Activated CD8-positive, alpha-beta memory T cell treated with anti-CD3 and anti-CD28 coated beads, Interleukin-2, amount 10 ng/mL, durations not matched to agents 7 days and 5 days (primary cell): ENCODE measurements at regions not wholly inside any gene's neighbourhood (a gene's known extent, or its start where the extent isn't known, plus 50 kb on each side); places are given as distances from the start of the nearest gene placed in this dataset.

Source experiments
- ATAC-seq: fragments of 150-1000 bp; cut with Tn5 transposase; one replicate; pipeline ENCODE4 v1.10.0; 2021; ENCODE audit warnings: moderate library complexity
- CTCF ChIA-PET: fragments of 350-600 bp; sonication (Branson Sonifier 250); formaldehyde crosslinking; loops from one replicate; lab custom pipeline; 2021; ENCODE audit warnings: antibody characterized with exemption; lab: Charles Lee
- DNase-seq: peaks from one replicate; pipeline ENCODE4 v3.0.0-alpha.2; 2020
- H3K27ac Mint-ChIP-seq: one replicate; pipeline ENCODE4 v1.8.0; 2021; ENCODE audit warnings: mild to moderate bottlenecking, mixed read lengths
- H3K27me3 Mint-ChIP-seq: one replicate; pipeline ENCODE4 v1.8.0; 2021; ENCODE audit warnings: mixed read lengths
- H3K36me3 Mint-ChIP-seq: one replicate; pipeline ENCODE4 v1.8.0; 2021; ENCODE audit warnings: mild to moderate bottlenecking, mixed read lengths
- H3K4me1 Mint-ChIP-seq: one replicate; pipeline ENCODE4 v1.8.0; 2021; ENCODE audit warnings: mixed read lengths
- H3K4me3 Mint-ChIP-seq: one replicate; pipeline ENCODE4 v1.8.0; 2021; ENCODE audit warnings: mild to moderate bottlenecking, moderate library complexity, mixed read lengths
- H3K9me3 Mint-ChIP-seq: one replicate; pipeline ENCODE4 v1.8.0; 2022; ENCODE audit warnings: low read depth, mixed read lengths

- CTCF ChIA-PET, result no interaction called here
- Mint-ChIP-seq H3K27ac (no peak overlapping the region), H3K4me1 (no peaks in the 10 kb centered on the region), H3K9me3 (peaks cover 2% of the 10 kb centered on the region), H3K4me3 (no peak overlapping the region), H3K36me3 (no peaks in the 10 kb centered on the region), H3K27me3 (peaks cover 2% of the 10 kb centered on the region)
- DNase-seq, result no peak
- ATAC-seq, result no peak
These were observed 59.2 kb downstream of the EMX2 start for GRCh38 chr10:117601716-117602115.

GRCh38 chr10:117603081-117603480 is 60.5 kb downstream of the EMX2 start:
- Mint-ChIP-seq H3K36me3 (no peaks in the 10 kb centered on the region), H3K4me3 (no peak overlapping the region), H3K9me3 (peaks cover 2% of the 10 kb centered on the region), H3K27me3 (no peaks in the 10 kb centered on the region), H3K27ac (no peak overlapping the region), H3K4me1 (no peaks in the 10 kb centered on the region)
- CTCF ChIA-PET, result no interaction called here
- no peak for DNase-seq
- ATAC-seq, result no peak

DNA sequence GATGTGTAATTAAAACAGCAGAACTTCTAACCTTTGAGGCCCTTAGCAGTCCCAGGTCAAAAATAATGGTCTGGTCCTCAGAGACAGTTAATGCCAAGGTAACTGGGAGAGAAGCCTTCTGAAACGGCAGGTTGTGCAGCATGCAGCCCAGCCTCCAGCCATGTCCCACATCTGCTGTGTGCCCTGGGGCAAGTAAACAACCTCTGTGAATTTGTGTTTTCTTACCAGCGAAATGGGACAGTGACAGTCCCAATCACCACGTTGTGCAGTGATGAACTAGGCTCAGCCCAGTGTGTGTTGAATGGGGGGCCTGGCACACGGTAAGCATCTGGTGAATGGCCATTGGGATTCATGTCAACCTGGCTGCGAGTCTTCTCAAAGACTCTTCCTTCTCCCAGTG is 61.2 kb downstream of the EMX2 start:
- Mint-ChIP-seq H3K27ac (no peak overlapping the region), H3K4me1 (no peaks in the 10 kb centered on the region), H3K9me3 (peaks cover 2% of the 10 kb centered on the region), H3K4me3 (no peak overlapping the region), H3K27me3 (no peaks in the 10 kb centered on the region), H3K36me3 (no peaks in the 10 kb centered on the region)
- no peak for DNase-seq
- CTCF ChIA-PET, result no interaction called here
- ATAC-seq, result no peak

DNA sequence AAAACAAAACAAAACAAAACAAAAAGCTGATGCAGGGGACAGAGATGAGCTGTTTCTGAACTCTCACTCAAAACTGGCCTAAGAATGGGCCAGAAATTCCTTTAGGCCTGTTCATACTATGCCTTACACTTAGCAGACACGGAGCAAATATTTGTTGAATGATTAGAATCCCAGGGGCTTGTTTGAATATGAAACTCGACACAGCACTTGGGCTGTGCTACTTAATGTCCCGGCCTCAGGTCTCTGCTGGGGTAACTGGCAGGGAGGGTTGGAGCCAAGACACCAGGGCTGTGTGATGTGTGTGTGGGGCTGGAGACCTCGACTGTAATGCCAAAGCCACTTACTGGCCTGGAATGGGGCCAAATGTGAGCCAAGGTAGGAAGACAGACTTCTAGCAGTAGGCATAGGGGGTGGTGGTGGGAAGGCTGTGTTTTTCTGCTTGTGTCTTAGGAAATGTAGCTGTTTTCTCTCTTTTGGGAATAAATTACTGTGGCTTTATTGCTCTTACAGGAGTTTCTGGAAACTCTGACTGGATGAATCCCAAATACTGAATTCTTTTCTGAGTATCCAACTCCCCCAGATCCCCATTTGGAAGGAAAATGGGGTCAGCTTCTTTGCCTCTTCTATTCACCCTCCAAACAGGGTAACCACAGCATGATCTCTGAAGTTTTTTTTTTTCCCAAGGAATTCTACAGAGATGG is 66.7 kb downstream of the EMX2 start:
- CTCF ChIA-PET, result no interaction called here
- Mint-ChIP-seq H3K36me3 (no peaks in the 10 kb centered on the region), H3K27ac (no peak overlapping the region), H3K27me3 (no peaks in the 10 kb centered on the region), H3K4me3 (no peak overlapping the region), H3K4me1 (no peaks in the 10 kb centered on the region), H3K9me3 (peaks cover 2% of the 10 kb centered on the region)
- DNase-seq, result no peak
- no peak for ATAC-seq

DNA sequence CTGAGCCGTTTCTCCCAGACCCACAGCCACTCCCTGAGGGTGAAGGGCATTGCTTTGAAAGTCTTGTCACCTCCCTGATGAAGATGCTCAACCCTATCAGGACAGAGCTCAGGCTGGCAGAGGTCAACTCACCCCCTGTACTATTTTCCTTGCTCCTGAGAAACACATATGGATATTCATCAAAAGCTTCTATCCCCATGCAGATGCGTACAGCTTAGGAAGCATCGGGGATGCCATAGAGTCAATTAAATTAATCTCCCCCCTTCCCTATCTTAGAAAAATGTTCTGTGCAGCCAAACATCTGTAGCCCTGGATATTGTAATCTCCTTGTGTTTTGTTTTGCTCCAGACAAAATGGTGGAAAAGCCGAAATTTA is 67.2 kb downstream of the EMX2 start:
- no peak overlapping the region for H3K27ac Mint-ChIP-seq
- H3K27me3 Mint-ChIP-seq, result no peaks in the 10 kb centered on the region
- CTCF ChIA-PET, result no interaction called here
- H3K4me1 Mint-ChIP-seq, result no peaks in the 10 kb centered on the region
- no peak for DNase-seq
- no peaks in the 10 kb centered on the region for H3K36me3 Mint-ChIP-seq
- no peak for ATAC-seq
- H3K4me3 Mint-ChIP-seq, result no peak overlapping the region
- H3K9me3 Mint-ChIP-seq, result peaks cover 2% of the 10 kb centered on the region

DNA sequence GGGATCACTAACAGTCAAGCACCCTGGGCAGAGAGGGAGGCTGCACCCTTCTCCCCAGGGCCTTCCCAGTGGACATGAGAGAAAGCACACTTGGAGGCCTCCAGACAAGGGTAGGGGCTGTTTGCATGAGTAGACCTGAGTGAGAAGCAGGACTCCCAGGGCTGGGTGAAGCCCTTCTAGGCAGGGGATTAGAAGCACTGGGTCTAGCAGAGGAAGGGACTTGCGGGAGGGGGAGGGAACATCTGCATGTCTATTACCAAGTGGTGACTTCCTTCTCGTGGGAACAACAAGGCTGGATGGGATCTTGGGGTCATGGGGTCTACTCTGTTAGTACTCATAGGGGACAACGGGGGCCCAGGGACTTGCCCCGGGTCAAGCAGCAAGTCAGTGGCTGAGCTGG is 67.8 kb downstream of the EMX2 start:
- H3K27ac Mint-ChIP-seq, result no peak overlapping the region
- H3K9me3 Mint-ChIP-seq, result peaks cover 2% of the 10 kb centered on the region
- ATAC-seq, result no peak
- no peaks in the 10 kb centered on the region for H3K27me3 Mint-ChIP-seq
- no peaks in the 10 kb centered on the region for H3K4me1 Mint-ChIP-seq
- CTCF ChIA-PET, result no interaction called here
- H3K36me3 Mint-ChIP-seq, result no peaks in the 10 kb centered on the region
- no peak for DNase-seq
- no peak overlapping the region for H3K4me3 Mint-ChIP-seq

DNA sequence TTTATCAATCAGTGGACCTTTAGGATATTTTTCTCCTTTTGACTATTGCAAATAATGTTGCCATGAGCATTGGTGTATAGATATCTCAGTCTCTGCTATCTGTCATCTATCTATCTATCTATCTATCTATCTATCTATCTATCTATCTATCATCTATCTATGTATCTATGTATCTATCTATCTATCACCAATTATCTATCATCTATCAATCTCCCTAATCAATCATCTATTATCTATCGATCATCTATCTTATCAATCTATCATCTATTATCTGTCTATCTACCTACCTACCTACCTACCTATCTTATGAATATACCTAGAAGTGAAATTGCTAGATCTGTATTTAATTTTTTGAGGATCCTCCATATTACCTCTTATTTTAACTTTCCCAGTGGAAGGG is 69.6 kb downstream of the EMX2 start:
- no peaks in the 10 kb centered on the region for H3K9me3 Mint-ChIP-seq
- H3K4me3 Mint-ChIP-seq, result no peak overlapping the region
- ATAC-seq (no peak), DNase-seq (no peak)
- H3K27ac Mint-ChIP-seq, result no peak overlapping the region
- CTCF ChIA-PET, result no interaction called here
- no peaks in the 10 kb centered on the region for H3K36me3 Mint-ChIP-seq
- H3K4me1 Mint-ChIP-seq, result no peaks in the 10 kb centered on the region
- H3K27me3 Mint-ChIP-seq, result peaks cover 9% of the 10 kb centered on the region

GRCh38 chr10:117615649-117616048 is 73.1 kb downstream of the EMX2 start:
- no peak for ATAC-seq
- CTCF ChIA-PET, result no interaction called here

DNA sequence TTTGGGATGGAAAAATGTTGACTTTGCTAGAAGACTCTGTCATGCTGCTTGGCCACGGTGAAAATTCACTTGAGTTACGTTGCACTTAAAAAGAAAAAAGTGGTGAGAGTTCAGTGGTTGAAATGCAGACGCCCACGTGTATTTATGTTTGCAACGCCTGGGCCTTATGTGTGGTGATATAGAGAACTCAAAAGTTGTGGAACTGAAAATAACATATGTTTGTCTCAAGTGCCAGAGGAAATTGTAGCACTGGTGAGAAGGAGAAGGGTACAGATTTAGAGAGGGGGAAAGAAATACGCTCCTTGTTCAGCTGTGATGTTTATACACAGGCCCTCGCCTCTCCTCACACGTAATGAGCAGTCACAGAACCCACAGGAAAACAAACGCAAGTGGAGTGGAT is 73.6 kb downstream of the EMX2 start:
- H3K4me1 Mint-ChIP-seq, result no peaks in the 10 kb centered on the region
- CTCF ChIA-PET, result no interaction called here
- no peak overlapping the region for H3K4me3 Mint-ChIP-seq
- H3K27ac Mint-ChIP-seq, result no peak overlapping the region
- no peaks in the 10 kb centered on the region for H3K9me3 Mint-ChIP-seq
- no peak for ATAC-seq
- peaks cover 14% of the 10 kb centered on the region for H3K27me3 Mint-ChIP-seq
- no peaks in the 10 kb centered on the region for H3K36me3 Mint-ChIP-seq
- peak; percentile 1 for DNase-seq

More at GRCh38 chr10:117615649-117616048, 73.1 kb downstream of the EMX2 start:
- Mint-ChIP-seq H3K9me3 (no peaks in the 10 kb centered on the region), H3K27me3 (peaks cover 10% of the 10 kb centered on the region), H3K4me1 (no peaks in the 10 kb centered on the region), H3K27ac (no peak overlapping the region), H3K4me3 (no peak overlapping the region), H3K36me3 (no peaks in the 10 kb centered on the region)
- DNase-seq, result peak; percentile 7

DNA sequence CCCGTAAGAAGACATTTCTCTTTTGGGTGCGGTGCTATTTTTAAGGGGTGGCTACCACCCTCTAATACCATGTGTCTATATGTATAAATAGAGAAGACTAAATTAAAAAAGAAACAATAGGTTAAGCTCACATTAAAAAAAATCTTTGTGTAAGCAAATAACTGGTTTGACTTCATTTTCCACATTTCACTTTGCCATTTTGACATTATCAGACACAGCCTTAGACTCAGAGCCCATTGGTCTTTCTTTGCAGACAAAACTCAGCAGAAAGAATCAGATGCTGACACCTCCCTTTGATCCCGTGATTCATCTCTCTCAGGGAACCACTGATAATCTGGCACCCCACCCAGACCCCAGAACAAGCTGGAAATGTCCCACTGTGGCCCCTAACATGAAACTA is 74.5 kb downstream of the EMX2 start:
- DNase-seq (no peak), ATAC-seq (no peak)
- Mint-ChIP-seq H3K9me3 (no peaks in the 10 kb centered on the region), H3K27me3 (peaks cover 19% of the 10 kb centered on the region), H3K36me3 (no peaks in the 10 kb centered on the region), H3K4me1 (no peaks in the 10 kb centered on the region), H3K4me3 (no peak overlapping the region), H3K27ac (no peak overlapping the region)
- CTCF ChIA-PET, result no interaction called here

- Mint-ChIP-seq H3K4me3 (no peak overlapping the region), H3K36me3 (no peaks in the 10 kb centered on the region), H3K4me1 (no peaks in the 10 kb centered on the region), H3K9me3 (no peaks in the 10 kb centered on the region), H3K27ac (no peak overlapping the region), H3K27me3 (peaks cover 19% of the 10 kb centered on the region)
- DNase-seq, result no peak
- ATAC-seq, result no peak
- CTCF ChIA-PET, result no interaction called here
These were observed 75.1 kb downstream of the EMX2 start for GRCh38 chr10:117617659-117618058.

- no peak for ATAC-seq
- H3K27ac Mint-ChIP-seq, result no peak overlapping the region
- CTCF ChIA-PET, result no interaction called here
- peaks cover 19% of the 10 kb centered on the region for H3K27me3 Mint-ChIP-seq
- no peak overlapping the region for H3K4me3 Mint-ChIP-seq
- DNase-seq, result peak; percentile 19
- no peaks in the 10 kb centered on the region for H3K9me3 Mint-ChIP-seq
- H3K4me1 Mint-ChIP-seq, result no peaks in the 10 kb centered on the region
- H3K36me3 Mint-ChIP-seq, result no peaks in the 10 kb centered on the region
These were observed 76.7 kb downstream of the EMX2 start for GRCh38 chr10:117619223-117619622.

DNA sequence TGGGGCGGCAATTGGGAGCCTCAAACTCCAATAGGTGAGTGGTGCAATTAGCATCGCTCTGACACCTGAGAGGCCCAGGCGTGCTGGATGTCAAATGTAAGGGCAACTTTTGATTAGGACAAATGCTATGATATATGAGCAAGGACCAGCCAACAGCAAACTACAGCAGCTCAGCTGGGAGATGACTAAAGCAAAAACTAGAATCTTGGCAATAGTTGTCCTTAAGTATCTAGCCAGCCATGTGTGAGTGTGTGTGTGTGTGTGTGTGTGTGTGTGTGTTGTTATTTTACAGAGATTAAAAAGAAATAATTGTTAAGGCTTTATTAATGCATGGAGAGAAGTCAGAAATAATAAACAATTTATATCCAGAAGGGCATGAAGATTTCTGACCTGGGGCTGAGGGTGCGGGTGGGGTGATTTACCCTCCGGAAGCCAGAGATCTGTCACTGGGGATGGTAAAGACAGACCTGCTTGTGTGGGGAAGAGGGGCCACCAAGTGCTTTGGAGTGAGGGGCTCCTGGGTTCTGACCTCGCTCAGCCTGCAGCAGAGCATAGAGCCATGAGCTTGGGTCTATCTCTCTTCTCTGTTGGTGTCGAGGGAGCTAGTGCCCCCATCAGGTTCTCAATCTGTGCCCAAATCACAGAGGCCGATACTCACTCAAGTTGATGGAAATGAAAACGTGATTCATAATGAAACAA is 77.3 kb downstream of the EMX2 start:
- Mint-ChIP-seq H3K9me3 (no peaks in the 10 kb centered on the region), H3K27ac (no peak overlapping the region), H3K4me1 (no peaks in the 10 kb centered on the region), H3K4me3 (no peak overlapping the region), H3K36me3 (no peaks in the 10 kb centered on the region), H3K27me3 (peaks cover 19% of the 10 kb centered on the region)
- CTCF ChIA-PET, result no interaction called here
- DNase-seq (no peak), ATAC-seq (no peak)

GRCh38 chr10:117621196-117621595 is 78.7 kb downstream of the EMX2 start:
- CTCF ChIA-PET, result interaction anchor here (0.5 kb wide), 1 partner anchor 369 kb away, joined by 3 read pairs; no protein-coding TSS in a partner anchor
- no peak overlapping the region for H3K4me3 Mint-ChIP-seq
- H3K9me3 Mint-ChIP-seq, result no peaks in the 10 kb centered on the region
- no peaks in the 10 kb centered on the region for H3K4me1 Mint-ChIP-seq
- ATAC-seq (no peak), DNase-seq (no peak)
- peaks cover 15% of the 10 kb centered on the region for H3K27me3 Mint-ChIP-seq
- no peak overlapping the region for H3K27ac Mint-ChIP-seq
- no peaks in the 10 kb centered on the region for H3K36me3 Mint-ChIP-seq
